ENCODE measurements at regions not wholly inside any gene's neighbourhood (a gene's known extent, or its start where the extent isn't known, plus 50 kb on each side); places are given as distances from the start of the nearest gene placed in this dataset.
"Not testable (repeated sequence)": the region's sequence is repeated elsewhere in the genome, so short reads cannot be mapped to it uniquely, and the experiment has no call there.

DNA sequence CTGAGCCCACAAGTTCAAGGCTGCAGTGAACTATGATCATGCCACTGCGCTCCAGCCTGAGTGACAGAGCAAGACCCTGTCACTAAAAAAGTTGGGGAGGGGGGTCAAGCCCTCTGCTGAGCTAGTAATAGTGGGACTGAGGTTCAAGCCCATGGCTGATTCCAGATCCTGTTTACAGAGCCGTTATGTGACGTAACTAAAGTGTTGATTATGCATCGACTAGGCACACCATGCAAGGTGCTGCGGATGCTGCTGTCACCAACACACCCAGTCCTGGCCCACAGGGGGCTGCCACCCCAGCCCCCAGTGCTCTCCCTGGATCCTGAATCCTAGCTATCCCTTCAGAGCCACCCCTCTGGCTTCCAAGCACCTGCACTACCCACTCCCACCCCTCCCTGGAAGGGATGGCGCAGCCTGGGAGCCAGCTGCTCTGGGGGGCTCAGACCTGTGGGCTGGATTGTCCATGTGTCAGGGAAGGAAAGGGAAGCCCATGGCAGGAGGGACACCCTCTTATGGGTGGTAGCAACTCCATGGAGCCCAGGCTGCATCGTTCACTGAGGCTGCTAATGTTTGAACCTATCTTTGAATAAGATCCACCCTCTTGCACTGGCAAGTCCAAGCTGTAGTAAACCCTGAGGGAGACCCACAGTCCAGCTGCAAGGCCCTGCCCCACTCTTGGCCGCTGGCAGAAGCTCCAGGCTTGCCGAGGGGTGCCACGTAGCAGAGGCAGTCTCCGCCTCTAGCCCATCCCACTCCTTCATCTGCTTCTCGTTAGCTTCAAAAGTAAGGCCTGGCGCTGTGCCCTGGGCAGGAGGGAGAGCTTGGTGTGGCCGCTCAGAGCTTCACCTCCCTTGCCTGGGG, 95.0 kb downstream of the SNX5 start:
- peak; percentile 98 for DNase-seq (ENCODE audit: low read depth)

DNA sequence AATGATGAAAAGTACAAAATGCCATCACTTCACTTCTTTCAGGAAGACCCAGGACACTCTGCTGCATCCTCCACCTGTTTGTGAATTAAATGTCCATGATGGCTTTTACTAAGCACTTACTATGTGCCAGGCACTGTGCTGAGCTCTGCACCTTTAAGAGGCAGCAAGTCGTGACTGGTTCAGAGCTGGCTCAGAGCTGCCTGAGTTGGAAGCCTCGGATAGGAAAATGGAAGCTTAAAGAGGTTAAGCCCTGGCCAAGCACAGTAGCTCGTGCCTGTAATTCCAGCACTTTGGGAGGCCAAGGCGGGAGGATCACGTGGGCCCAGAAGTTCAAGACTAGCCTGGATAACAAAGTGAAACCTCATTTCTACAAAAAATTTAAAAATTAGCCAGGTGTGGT, 95.6 kb downstream of the SNX5 start:
- DNase-seq (ENCODE audit: low read depth) = no peak

DNA sequence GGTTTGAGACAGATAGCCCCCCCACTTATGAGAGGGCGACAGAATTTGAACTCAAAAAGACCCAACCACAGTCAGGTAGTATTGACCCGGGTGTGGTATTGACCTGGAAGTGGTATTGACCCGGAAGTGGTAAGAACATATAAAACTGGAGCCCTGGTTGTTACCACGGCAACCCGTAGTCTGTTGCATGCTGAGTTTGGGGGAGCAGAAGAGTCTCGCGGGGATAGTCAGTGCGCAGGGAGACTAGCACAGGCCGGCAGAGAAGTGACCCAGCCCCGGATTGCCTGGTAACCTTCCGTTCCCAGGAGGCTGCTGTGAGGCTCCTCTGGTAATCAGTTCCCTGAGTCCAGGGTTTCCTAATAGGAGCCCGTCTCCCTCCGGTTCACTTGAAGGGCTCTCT, 96.2 kb downstream of the SNX5 start:
- no peak for DNase-seq (ENCODE audit: low read depth)

DNA sequence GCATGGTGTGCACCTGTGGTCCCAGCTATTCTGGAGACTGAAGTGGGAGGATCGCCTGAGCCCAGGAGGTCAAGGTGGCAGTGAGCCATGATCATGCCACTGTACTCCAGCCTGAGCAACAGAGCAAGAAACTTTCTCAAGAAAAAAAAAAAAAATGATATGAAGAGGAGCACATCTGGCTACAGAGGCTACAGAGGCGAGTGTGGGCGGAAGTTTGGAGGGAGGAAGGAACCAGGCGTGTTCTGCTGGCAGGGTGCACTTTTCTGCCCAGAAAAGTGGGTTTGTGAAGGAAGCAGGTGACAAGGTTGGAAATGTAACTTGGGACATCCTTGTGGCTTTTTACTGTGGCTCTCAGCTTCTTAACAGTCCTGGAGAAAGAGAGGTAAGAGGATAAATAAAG, 96.7 kb downstream of the SNX5 start:
- DNase-seq (ENCODE audit: low read depth) = no peak

DNA sequence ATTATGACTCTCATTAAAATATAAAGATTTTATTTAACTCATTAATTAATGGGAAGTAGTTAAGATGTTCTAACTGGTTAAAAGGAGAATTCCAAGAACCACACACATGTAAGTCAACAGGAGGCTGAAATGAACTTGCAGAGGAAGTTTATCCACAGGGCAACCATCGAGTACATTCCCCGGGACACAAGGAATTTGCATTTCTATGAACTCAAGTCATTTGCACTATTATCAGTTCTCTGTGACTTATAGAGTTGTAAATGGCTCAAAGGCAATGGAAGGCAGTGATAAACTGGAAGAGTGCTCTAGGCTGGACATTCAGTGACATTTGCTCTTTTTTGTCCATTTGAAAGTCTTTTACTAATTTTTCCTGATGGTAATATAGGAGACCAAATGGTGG, 97.4 kb downstream of the SNX5 start:
- no peak for DNase-seq (ENCODE audit: low read depth)

DNA sequence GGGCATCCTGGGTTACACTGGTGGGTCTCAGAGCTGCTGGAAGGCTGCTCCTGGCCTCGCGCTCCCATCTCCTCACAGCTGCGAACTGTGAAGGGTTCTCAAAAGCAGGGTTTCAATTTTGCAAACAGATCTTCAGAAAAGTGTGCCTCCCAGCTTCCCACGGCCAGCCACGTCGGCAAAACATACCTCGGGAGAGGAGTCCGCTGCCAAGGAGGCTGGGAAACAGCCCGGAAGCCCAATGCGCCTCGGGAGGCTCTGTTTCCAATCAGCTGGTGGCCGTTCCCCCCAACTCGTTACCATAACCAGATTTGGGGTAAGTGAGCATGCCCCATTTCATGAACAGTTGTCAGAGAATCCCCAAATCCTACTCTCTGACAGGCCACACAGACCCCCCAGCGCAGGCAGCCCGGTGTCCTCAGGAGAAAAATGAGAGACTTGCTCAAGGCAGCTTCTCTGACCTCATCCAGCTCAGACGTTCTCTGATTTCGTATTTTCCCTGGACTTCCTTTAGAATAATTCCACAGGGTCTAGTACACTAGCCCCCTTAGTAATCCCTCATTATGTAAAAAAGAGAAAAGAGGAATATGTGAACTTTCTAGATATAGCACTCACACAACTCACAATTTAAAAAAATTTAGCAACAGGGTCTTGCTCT, 98.4 kb downstream of the SNX5 start:
- DNase-seq (ENCODE audit: low read depth) = no peak

DNA sequence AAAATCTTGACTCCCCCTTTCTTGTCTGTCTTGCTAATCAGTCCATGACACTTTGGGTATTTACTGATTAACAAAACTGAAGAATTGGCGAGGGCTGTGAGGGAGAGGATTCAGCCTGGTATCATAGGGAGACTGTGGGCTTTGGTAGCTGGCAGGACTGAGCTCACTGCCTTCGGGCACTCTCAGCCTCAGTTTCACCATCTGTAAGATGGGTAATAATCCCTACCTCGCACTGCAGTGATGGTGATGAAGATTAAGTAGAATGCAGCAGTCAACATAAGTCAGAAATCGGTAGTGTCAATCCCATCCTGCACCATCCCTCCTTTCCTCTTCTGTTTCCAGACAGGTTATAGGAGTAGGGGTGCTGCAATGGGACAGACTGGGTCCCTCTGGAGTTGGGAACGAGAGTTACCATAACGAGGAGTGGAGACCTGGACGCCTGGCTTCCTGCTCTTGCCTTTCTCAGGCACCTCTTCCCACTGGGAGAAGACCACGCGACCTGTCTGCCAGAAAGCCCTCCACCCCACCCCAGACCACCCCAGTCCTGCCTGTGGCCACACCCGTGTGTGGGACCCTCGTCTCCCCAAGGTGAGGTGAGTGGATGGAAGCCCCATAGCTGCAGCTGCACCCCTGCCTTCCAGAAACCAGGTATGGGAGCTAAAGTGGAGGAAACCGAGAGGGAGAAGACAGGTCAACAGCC, 99.1 kb downstream of the SNX5 start:
- no peak for DNase-seq (ENCODE audit: low read depth)

DNA sequence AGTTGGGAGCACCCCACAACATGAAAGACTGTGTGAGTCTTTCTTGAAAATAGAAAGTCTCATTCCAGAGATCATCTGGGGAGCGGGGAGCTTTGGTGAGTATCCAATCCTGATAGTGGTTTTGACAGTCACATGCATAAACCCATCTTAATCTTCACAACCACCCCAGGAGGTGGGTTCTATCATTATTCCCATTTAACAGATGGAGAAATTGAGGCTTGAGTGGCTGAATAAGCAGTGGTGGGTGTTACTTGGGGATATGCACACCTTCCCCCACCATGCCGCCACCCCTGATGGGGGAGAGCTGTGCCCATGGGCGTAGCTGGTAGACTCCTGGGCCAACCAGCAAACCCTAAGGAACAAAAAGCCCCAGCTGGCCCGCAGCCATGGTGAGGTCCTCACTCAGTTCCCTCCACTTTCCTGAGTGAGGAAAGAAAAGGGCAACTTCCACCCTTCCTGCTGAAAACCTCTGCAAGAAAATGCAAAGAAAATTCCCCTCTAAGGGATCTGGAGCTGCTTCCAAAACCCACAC, 99.8 kb downstream of the SNX5 start:
- DNase-seq (ENCODE audit: low read depth) = no peak

DNA sequence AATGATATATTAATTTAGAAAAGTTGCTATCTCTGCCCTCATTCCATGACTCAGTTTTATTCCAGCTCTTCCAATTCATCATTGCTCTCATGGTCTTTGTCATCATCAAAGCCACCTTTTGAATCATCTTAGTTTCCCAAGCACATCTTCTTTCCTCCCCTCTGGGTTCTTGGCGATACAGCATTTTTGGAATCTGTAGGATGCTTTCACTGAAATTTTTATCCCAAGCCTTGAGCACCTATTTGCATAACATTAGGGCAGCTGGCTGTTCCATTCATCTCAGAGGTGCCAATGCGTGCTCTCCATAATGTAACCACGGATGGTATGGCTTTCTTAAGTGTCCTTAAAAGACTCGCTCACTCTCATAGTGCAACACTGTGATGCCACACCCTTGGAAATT, 100.4 kb downstream of the SNX5 start:
- no peak for DNase-seq (ENCODE audit: low read depth)

DNA sequence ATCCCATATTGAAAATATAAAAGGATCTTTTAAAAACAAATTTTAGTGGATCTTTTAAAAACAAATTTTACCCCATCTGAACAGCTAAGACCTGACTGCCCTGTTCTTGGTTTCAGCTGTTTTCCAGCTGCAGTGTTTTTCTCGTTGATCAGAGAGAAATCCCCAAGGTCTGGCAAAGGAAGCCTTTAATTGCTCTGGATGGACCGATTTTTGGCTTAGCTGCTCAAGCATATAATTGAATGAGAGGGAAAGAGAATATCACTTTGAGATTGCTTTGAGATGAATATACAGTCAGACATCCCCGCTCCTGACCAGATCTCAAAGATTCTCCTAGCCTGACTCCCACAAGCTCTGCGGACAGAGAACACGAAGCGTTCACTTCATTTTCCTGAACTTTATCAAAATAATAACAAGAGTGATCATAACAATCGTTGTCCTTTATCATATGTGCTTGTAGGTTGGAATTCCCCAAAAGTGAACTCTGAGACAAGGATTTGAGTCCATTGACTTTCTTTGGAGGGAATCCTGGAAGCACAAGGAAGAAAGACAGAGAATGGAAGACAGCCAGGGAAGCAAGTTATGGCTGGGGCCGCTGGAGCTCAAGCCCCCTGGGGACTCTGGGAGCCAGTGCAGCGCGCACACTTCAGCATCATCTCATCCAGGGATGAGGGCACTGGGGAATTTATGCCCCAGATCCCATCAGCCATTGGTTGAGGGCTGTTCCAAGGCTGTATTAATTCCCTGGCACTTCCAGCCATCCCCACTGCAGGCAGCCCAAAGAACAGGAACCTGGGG, 101.3 kb downstream of the SNX5 start:
- DNase-seq (ENCODE audit: low read depth) = no peak

DNA sequence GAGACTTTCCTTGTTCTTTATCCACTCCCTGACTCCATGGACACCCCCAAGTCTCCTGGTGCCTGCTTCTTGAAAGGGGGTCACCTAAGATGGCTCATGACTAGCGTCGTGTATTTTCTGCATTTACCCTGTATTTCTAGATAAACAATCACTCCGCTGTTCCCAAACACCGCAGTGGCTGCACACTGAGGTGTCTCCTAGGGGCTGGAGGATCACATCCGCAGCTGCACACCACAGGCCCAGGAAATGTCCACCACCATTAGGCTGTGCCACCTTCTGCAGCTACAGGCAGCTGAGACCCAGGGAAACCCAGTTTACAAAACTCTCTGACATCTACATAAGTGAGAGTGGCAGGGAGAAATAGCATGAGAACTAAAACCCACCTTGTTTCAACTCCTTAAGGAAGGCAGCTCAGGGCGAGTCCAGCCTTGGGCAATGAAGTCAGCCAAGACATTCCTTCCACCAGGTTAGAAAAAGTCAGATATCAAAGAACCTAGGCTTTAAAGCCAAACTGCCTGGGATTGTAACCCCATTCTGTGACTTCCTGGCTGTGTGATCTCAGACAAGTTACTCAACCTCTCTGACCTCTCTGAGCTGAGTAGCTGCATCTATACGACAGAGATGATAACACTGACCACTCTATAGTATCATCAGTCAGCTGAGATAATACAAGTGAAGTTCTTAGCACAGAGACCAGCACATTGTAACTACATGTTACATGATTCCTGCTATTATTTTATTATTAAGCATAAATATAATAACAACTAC, 102.2 kb downstream of the SNX5 start:
- no peak for DNase-seq (ENCODE audit: low read depth)

DNA sequence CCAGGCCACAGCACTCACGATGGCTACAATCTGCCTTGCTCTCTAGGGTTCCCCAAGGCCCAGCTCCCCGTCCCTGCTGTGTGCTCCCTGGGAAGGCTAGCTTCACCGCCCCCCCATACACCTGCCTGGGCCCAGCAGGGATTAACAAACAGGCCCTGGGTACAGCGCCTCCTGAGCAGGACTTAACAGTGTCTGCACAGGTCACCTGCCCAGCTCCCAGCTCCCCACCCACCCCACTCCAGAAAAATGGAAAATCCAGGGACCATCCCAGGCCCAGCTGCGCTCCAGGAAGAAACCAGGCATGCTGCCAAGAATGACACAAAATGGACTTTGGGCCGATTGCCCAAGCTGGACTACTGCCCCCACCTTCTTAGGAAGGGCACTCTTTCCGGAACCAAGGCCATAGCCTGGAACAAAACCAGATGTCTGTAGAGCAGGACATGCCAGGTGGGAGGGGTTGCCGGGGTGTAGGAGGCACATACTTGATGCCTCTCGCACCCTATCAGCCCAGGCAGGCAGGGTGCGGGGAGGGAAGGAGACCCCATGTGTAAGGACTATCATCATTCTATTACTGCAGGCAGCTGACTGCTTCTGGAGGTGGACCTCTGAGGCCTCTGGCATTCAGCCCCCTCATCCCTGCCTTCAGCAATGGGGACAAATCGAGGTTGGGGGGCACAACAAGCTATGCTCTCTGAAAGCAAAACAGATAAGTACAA, 104.9 kb downstream of the SNX5 start:
- peak; percentile 78 for DNase-seq (ENCODE audit: low read depth)

DNA sequence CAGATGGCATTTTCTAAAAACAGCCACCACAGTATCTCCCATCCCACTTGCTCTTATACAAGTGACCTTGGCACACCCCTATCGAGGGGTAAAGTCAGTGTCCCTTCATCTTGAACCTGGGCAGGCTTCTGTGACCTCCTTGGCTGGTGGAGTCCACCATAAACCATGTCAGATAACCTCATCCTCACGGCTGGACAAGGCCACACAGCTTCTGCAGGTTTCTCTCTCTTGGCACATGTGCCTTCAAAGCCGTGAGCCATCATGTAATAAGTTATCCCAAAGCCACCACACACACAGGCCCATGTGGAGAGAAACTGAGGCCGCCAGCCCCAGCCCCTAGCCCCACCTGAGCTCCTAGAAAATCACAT, 105.4 kb downstream of the SNX5 start:
- no peak for DNase-seq (ENCODE audit: low read depth)

DNA sequence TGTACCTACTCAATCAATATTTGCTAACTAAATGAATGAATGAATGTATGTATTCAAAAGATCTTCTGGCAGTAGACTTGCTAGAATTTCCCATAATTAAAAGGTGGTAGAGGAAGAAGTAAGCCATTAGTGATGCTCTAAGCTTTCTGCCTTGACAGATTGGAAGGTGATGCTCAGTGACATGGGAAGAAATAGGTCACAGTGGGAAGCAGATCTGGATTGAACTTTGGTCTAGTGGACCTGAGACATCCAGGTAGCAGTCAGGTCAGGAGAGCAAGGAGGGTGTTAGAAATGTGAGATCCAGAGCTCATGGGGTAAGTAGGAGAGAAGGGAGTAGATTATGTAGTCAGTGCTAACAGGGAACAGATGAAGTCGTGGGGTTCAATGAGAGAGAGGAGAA, 106.4 kb downstream of the SNX5 start:
- no peak for DNase-seq (ENCODE audit: low read depth)

DNA sequence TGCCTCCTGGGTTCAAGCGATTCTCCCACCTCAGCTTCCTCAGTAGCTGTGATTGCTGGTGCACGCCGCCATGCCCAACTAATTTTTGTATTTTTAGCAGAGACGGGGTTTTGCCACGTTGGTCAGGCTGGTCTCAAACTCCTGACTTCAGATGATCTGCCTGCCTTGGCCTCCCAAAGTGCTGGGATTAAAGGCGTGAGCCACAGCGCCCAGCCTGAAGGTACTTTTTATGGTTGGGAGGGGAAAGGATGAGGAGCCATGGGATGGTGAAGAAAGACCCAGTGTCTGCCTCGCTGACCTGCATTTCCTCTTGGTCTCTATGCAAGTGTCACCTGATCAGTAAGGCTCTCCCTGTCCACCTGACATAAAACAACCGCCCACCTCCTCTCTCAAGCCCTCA, 107.0 kb downstream of the SNX5 start:
- DNase-seq (ENCODE audit: low read depth) = not testable (repeated sequence)

DNA sequence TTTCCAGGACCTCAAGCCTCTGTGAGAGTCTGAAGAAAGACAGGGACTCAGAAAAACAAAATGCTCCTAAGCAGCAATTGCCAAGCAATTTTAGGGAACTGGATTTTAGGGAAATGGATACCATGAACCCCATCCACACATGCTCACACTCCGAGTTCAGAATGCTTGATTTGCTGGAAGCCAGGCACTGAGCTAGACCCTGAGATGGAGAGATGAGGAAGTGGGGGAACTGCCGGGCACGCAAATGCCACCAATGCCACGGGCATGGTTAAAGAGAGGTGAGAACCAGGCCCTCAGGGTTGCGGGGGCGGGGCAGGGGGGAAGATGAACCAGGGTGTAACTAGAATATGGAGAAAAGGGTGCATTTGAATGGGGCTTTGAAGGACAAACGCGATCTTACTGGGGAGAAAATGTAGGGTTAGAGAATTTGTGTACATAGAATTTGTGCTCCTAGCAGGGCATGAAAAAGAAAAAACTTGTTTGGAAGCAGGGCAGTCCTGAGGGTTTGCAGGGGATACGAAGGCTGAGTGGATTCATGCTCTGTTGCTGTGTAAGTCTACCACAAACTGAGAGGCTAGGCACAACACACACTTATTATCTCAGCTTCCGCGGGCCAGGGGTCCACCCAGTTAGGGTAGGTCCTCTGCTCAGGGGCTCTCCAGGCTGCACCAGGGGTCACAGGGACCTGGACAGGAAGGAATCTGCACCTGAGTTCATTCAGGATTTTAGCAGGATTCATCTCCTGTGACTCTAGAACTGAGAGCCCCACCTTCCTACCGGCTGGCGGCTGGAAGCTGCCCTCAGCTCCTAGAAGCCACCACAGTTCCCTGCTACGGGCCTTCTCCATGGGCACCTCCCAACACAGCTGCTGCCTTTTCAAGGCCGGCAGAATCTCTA, 108.0 kb downstream of the SNX5 start:
- no peak for DNase-seq (ENCODE audit: low read depth)

DNA sequence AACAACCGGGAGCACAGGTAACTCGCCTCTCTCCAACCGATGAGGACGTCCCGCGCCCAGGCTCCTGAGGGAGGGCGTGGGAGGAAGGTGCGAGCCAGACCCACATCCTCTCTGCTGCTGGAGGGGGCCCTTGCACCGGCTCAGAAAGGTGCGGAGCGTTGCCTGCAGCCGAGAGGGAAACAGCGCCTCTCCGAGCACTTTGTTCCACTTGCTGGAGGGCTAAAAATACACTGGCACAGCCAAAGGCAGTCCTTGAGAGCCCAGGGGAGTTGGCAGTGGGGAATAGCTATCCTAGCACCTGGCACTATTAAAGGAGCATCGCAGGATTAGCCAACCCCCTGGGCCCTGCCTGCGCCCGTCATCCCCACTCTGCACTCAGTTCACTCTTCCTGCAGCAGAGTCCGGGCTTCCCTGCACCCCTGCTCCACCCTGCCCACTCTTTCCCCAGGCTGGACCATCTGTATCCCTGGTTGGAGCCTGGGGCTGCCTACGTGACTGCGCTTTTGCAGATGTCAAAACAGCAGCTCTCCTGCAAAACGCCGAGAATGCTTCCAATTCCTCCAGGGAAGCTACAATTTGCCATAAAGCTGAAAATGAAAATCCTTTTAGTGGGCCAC, 108.9 kb downstream of the SNX5 start:
- DNase-seq (ENCODE audit: low read depth) = no peak

DNA sequence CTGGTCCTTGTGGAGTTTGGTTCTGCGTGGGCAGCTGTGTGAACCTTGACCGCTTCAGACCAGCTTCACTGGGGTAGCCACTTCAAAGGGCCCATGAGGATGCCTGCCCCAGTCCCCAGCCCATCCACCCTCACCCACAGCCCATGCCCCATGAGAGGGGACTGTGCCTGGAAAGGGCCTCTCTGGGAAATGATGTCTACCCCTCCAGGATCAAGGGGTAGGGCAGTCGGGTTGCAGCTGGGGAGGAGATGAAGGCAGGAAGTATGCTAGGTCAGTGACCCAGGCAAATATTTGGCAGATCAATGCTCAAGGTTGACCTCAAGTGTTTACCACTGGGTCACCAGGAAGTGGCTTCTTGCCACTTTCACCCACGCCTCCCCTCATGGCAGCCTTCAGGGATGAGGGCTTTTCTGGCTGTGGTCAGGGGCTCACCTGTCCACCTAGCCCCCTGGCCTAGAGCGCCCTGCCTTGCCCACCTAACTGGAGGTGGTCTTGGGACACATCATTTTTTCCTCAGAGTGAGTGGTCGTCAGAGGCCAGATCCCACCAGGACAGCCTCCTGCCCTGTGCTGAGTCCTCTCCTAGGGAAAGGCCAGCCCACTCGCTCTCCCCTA, 109.5 kb downstream of the SNX5 start:
- DNase-seq (ENCODE audit: low read depth) = no peak

All from RPMI7951 (cell line).